HG03558 (cell line): ENCODE measurements at regions not wholly inside any gene's neighbourhood (a gene's known extent, or its start where the extent isn't known, plus 50 kb on each side); places are given as distances from the start of the nearest gene placed in this dataset.
"Not testable (repeated sequence)": the region's sequence is repeated elsewhere in the genome, so short reads cannot be mapped to it uniquely, and the experiment has no call there.

Source experiments
- ATAC-seq: cut with Tn5 transposase; IDR thresholded peaks from one replicate; pipeline ENCODE4 v1.9.1; 2021; ENCODE audit warnings: moderate number of reproducible peaks; ENCODE audit not compliant: unreplicated experiment; ENCODE audit errors: extremely low read depth

DNA sequence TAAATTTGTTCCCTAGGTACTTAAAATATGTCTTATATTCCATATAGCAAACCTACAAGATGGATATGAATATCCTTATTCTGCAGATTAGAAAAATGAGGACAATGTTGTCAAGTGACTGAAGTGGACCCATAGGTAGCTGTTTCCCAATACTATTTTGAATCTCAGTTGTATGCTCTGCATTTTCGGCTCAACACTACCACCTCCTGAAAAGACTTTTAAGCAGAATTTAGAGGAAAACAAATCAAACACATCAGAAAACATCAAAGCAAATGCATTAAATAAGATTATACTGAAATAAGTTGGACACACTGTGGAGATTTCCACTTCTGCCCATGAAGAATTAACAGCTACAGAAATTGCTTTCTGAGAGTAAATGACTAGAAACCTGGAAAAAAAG, 488.7 kb downstream of the TRIML1 start:
- no peak for ATAC-seq

GRCh38 chr4:188639479-188640100, 500.3 kb downstream of the TRIML1 start:
- no peak for ATAC-seq

DNA sequence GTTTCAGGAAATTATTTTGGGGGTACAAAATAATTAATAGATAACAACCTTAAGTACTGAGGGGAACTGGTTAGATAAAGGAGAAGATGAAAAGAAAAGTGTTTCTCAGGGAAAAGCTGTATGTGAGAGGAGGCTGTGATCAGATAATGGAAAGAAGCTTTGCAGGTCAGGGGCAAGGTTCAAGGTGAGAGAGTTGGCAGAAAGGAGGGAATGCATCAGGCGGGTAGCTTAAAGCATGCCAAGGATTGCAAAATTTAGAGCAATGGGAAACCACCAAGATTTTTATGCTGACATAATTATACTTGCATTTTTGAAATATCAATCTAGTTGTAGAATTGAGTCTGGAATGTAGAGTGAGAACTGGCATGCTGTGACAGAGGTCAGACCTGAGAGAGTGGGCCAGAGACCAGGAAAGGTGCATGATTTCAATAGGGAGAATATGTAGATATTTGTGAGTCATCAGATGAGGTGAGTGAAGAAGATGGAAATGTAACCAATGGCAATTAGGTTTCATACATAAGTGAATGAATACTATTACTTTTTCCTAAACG, 508.7 kb downstream of the TRIML1 start:
- no peak for ATAC-seq

GRCh38 chr4:188649635-188650034, 510.4 kb downstream of the TRIML1 start:
- no peak for ATAC-seq

DNA sequence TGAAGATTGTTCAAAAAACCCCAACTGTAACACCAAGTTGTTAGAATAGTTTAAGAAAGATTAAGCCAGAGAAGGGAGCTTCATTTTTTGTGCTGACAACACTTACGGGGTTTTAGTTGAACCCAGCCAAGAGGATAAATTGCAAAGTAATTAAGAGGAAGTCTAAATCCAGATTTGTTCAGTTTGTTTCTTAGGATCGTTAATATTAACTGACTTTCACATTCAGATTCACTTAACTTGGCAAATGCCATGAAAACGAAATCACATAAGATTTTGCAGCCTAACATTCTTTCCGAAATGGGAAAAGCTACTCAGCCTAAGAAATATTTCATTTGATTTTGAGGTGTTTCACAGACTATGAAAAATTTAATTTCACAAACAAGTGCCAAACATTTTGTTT, 511.3 kb downstream of the TRIML1 start:
- no peak for ATAC-seq

DNA sequence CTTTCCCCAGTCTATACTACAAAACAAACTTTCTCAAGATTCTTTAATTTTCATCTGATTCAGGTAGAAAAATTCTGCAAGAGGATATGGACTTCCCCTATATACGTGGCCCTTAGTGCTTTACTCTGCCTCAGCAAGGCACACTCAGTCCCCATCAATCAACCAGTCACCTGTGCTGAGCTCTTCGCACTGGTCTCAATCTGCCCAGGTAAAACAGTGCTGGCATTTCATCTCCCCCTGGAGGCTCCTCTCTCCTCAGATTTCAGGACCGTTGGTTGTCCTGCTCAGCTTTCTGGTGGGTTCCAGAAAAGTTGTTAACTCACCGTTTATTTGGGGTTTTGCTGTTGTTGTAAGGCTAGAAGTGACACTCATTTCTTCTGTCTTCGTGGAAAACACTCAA, 518.1 kb downstream of the TRIML1 start:
- no peak for ATAC-seq

DNA sequence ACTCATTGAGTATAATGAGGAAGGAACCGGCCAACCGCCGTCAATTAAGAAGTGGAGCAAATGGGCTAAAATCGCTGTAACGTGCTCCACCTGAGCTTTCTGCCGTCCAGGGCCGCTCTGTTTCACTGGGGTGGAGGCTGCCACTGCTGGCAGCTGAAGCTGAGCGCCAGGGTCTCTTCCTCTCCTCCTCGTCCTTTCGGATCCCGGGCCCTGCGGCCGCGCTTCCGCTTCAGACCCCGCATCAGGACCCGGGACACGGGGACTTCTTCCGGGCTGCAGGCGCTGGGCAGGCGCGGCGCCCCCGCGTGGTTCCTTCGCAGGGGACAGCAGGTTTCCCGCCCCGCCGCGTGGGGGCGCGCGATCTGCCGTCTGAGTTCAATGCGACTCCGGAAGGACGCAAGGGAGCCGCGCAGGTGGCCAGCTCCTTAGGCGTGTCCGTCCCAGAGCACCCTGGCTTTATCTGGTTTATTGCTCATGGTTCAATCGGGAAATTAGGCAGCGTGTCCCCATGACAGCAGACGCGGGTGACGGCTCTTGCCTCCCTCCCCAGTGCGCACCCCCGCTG, 519.8 kb downstream of the TRIML1 start:
- no peak for ATAC-seq

- no peak for ATAC-seq
These were observed 521.6 kb downstream of the TRIML1 start for GRCh38 chr4:188660796-188661195.

GRCh38 chr4:188661502-188661901, 522.3 kb downstream of the TRIML1 start:
- ATAC-seq = no peak

- no peak for ATAC-seq
These were observed 524.1 kb downstream of the TRIML1 start for GRCh38 chr4:188663369-188663768.

DNA sequence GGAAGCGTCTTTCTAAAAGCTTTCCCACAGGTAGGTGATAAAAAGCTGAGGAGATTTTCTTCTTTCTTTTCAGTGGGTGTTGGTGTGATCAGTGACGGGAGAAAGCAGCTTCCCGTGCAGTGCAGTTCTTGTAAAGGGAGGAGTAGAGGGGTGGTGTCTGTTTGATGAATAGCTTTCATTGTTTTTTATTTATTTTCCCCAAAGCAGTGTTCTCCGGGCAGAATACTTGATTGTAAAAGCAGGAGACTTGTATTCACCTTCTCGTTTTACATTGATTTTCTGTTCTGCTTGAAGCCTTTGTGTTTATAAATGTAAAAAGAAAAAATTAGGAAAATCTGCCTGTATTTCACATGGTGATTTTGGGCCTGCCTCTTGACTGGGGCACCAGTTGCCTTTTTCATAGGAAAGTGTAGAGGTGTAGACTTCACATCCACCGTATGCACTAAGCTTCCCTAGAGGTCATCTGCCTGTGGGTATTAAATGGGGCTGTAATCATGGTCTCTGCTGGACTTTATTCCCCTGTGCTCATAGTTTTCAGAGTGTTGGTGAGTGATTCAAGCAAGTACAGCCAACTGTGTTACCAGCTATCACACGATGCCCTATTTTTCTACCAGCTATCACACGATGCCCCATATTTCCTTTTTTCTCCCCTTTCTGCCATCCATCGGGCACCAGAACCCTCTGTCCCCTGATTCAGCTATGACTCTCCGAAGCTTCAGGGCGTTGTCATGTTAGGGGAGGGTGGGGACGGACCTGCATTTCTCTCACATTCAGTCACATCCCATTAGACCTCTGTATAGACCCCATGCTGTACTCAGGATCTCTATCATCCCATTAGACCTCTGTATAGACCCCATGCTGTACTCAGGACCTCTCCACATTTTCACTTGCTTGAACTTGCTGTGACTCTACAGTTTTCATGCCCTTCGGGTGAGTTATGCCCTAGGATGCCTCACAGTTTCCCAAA, 526.5 kb downstream of the TRIML1 start:
- no peak for ATAC-seq

- ATAC-seq = not testable (repeated sequence)
These were observed 539.5 kb downstream of the TRIML1 start for GRCh38 chr4:188678691-188679090.

DNA sequence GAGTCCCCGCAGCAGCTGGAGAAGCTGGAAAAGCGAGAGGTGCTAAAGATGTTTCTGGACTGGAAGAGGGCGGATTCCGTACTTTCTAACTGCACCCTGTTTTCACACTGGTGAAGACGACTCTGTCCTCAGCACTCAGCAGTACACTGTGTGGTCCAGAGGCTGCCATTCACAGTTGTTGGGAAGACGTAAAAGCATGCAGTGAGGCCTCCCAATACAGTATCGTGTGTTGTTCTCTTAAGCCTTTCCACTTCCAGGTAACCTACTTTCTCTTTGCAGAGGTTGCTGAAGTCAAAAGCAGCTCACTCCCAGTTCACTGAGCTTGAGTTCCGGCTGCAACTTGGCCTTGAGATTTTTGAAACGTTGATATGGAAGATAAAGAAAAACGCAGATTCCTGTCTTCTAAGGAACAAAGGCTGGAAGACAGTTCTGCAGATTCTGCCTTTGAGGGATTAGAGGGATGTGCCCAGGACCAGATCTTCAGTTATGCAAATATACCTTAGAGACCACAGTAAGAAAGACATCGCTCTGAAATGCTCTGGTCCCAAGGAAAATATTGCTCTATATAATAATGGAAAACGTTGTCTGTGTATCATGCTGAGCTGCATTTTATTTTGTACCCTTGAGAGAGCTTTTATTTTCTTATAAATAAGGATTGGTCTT, 540.9 kb downstream of the TRIML1 start:
- no peak for ATAC-seq

DNA sequence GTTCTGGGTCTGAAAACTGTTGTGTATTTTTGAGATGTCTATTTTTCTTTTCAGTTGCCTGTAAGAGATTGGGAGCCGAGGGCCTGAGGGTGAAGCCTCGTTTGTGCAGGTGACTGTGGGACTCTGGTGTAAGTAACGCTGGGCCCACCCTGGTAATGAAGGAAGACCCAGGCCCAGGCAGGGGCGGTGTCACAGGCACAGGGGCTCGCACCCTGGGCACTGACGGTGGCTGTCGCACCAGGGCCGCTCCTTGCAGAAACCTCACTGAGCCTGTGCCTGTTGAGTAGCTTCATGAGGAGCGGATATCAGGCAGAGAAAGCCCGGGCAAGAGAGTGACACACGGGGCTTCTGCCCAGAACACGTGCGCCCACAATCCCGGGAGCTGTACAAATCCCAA, 541.4 kb downstream of the TRIML1 start:
- no peak for ATAC-seq

DNA sequence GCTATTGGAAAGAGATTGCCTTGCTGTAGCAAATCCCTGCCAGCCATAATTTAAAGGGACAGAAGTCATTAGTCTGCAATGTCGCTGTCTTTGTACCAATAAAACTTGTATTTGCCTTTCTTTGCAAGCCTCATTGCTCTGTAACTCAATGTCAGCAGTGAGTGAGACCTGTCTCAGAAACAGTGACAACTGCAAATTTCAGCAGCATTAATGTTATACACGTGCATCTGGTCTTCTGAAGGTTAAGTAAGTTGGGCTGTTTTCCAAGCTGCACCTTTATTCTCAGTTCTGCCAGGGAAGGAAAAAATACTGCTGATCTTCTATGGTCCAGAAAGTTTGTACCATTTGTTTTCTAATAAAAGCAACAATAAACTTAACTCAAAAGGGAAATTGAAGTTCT, 543.1 kb downstream of the TRIML1 start:
- ATAC-seq = no peak

GRCh38 chr4:188683571-188683970, 544.3 kb downstream of the TRIML1 start:
- no peak for ATAC-seq

DNA sequence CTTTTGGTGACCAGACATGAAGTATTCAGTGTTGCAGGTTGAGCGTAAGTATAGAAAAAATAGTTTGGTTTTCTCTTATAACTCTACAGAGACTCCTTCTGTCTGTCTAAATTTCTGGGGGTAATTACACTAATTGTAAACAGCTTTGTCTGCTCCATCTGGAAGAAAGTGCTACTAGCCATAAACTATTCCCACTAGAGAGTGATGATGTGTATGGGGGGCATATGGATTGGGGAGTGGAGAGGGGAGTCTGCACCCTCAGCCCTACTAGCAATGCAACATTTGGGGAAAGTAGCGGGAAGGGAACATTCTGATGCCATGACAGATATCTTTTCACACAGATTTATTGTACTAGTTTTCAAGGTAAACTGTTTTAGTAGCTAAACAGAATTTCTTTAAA, 549.7 kb downstream of the TRIML1 start:
- no peak for ATAC-seq

GRCh38 chr4:188691811-188692210, 552.6 kb downstream of the TRIML1 start:
- no peak for ATAC-seq

GRCh38 chr4:188695261-188695660, 556.0 kb downstream of the TRIML1 start:
- ATAC-seq = no peak

DNA sequence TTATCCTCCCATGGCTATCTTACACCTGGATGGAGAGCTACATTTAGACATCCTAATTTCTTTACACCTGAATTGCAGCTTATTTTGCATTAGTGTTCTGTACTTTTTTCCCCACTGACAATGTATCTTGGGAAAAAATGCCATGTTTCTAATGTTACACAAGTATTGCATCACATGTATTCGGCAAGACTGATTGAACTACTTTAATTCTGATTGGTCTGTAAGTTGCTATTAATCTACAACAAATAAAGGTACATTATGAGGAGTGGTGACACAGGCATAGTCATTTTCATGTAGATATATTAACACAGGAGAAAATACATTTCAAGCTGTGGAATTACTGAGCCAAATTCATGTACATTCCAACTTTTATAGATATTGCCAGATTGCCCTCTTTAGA, 558.0 kb downstream of the TRIML1 start:
- ATAC-seq = no peak

- ATAC-seq = no peak
These were observed 562.7 kb downstream of the TRIML1 start for GRCh38 chr4:188701952-188702351.
